GM03348 (cell line): ENCODE measurements at regions not wholly inside any gene's neighbourhood (a gene's known extent, or its start where the extent isn't known, plus 50 kb on each side); places are given as distances from the start of the nearest gene placed in this dataset.
A peak's percentile ranks its signal among the peaks of the same experiment; 100 is the strongest.
"Not testable (repeated sequence)": the region's sequence is repeated elsewhere in the genome, so short reads cannot be mapped to it uniquely, and the experiment has no call there.

Source experiments
- DNase-seq: peaks from one replicate; pipeline ENCODE4 v3.0.0; 2012; ENCODE audit warnings: low spot score

DNA sequence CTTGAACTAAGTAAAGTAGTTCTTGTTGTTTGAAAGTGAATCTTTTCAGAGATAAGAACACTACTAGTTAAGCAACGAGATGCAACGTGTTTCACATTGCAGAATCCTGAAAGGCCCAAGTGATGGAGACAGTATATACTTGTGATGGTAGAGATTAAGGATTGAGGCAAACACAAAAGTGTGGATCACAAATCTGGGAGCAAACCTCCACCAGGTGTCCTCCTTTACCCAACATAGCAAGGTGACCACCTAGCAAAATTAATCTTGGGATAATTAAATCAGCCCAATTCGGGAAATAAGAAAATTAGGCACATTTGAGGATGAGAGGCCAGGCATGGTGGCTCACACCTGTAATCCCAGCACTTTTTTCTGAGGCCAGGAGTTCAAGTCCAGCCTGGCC, 563.9 kb downstream of the DACH1 start:
- no peak for DNase-seq

- no peak for DNase-seq
These were observed 566.4 kb downstream of the DACH1 start for GRCh38 chr13:71300602-71301001.

DNA sequence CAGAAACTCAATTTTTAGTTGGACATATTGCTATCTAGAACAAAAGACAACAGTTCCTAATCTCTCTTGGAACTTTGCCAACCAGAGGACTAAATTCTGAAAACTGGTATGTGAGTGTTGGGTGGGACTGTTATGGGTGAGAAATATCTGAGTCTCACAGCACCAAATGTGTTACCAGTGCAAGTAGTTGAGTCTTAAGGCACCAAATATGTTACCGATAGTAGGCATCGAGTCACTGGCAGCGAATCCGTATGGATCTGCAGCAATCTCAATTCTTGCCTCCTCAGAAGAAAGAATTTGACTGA, 575.2 kb downstream of the DACH1 start:
- DNase-seq = no peak

- DNase-seq = peak; percentile 2
These were observed 575.8 kb downstream of the DACH1 start for GRCh38 chr13:71290963-71291841.

GRCh38 chr13:71289980-71290379, 577.0 kb downstream of the DACH1 start:
- DNase-seq = not testable (repeated sequence)

GRCh38 chr13:71285700-71286099, 581.3 kb downstream of the DACH1 start:
- DNase-seq = no peak

GRCh38 chr13:71278512-71278911, 588.5 kb downstream of the DACH1 start:
- no peak for DNase-seq

DNA sequence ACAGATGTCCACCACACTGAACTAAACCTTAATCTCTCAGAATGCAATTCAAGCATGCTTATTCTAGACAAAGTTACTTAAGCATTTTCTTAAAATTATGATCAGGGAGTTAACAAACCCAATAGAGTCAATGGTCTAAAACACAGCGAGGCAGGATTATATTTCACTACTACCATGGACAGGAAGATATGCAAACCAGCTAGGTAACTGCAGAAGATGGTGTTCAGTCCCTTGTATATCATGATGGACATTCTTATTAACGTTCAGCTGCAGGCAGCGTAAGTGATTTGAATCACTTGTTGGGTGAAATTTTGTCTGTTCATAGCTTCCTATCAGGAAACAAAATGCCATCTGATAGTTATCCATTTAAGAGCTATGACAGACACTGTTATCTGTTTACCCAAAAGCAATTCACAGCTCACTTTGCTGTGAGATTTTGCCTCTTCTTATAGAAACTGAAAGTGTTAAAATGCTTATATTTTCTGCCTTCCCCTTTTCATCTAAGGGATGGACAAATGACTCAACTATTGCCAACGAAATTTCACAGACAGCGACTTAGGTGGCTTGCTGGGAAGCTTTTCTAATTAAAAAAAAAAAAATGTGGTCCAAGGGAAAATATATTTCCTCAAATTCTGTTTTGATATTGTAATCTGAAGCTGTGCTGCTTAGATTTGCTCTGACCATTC, 591.9 kb downstream of the DACH1 start:
- no peak for DNase-seq

- DNase-seq = no peak
These were observed 605.7 kb downstream of the DACH1 start for GRCh38 chr13:71261256-71261655.

GRCh38 chr13:71260246-71260645, 606.8 kb downstream of the DACH1 start:
- no peak for DNase-seq

DNA sequence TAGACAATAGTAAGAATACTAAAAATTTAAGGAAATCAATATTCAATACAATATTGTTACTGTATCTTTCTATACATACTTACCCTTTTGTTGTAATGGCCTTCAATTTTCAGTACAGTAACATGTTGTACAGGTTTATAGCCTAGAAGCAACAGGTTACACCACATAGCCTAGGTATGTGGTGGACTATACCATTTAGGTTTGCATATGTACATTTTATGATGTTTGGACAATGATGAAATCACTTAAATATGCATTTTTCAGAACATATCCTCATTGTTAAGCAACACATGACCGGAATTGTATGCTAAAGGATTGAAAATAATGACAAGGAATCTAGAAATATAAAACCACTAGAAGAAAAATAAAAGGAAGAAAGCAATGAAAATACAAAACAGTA, 611.4 kb downstream of the DACH1 start:
- no peak for DNase-seq

DNA sequence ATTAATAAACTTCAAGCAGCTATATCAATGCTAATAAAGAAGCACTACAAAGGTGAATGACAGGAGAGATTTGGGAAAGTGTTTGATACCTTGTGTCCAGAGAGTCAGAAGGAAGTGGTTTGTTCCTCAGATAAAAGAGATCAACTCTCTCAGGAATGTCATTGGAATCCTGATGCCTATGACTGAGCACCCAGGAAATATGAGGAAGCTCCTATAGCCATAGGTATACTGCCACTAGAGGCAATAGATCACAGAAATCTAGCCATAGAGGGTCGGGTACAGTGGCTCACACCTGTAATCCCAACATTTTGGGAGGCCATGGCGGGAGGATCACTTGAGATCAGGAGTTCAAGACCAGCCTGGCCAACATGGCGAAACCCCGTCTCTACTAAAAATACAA, 612.6 kb downstream of the DACH1 start:
- DNase-seq = no peak

- DNase-seq = no peak
These were observed 614.8 kb downstream of the DACH1 start for GRCh38 chr13:71252184-71252704.

DNA sequence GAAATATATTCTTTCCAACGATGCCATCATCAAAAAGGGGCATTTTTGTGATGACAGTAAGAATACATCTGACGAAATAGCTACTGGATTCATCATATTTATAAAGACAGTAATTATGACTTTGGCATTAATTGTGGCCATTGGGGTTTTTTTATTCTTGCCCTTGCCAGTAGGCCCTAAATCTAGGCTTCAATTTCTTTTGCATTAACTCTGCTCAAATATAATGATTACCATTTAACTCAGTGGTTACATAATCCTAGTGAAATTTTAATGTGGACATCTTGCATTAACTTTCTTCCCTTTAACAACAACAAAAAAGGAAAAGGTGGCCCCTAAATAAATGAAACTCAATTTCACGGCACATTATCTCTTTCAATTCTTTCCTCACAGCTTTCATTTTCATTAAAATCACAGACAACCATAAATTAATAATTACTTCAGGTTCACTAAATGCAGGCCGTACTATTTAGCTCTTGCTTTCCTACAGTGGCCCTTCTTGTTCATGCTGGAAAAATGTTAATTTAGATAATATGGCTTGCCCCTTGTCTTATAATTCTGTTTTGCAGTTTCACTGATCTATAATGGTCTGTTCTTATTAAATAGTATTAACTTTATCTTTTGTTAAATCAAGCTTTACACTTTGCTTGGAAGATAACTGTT, 615.6 kb downstream of the DACH1 start:
- DNase-seq = no peak

- DNase-seq = no peak
These were observed 618.0 kb downstream of the DACH1 start for GRCh38 chr13:71249011-71249410.

DNA sequence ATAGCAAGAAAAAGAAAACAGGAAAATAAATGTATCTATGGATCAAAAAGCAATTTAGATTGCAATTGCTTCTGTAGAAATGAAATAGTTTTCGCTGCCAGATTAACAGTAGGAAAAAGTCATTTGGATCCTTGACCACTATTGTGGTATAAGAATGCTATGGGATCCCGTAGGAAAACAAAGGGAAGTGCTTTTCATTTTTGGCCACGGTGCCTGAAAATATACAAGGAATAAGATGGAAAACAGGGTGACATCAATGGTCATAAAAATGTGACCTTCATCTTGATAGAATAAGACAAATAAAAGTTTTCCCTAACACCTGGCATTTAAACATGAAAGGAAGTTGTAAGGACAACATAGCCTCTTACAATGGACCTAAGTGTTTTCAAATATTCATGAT, 622.8 kb downstream of the DACH1 start:
- no peak for DNase-seq

DNA sequence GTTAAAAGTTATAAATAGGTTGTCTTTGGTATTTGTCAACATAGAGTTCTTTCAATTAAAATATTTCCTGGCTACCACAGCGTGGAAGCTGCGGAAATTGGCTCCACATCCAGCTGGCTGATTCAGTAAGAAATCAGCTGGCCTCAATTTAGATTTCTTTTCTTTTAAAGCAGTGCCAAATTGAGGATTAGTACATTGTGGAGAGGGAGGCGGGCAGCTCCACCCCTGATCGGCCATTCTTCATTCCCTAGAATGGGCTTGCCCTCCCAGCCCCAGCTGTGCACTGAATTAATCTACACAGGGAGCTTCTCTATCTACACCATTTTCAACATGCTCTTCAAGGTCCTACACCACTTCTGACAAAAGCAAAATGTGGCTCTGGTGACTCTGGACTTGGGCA, 624.8 kb downstream of the DACH1 start:
- DNase-seq = no peak

GRCh38 chr13:71240911-71241310, 626.1 kb downstream of the DACH1 start:
- no peak for DNase-seq

DNA sequence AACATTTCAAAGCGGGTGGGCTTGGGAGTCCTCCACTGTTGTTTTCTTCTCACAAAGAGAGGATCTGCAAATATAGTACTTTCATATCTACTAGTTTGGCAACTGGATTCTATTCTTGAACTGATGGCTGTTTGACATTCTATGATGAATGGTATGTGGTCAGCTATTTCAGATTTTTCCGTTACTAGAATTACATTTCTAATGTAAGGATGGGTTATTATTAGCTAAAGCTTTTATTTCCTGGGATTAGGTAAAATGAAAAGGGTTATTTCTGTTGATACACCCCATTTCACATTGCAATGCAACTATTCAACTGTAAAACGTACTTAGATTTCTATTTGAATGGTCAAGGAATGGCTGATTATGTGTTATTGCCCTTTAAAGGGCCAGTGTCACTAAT, 629.7 kb downstream of the DACH1 start:
- DNase-seq = no peak

DNA sequence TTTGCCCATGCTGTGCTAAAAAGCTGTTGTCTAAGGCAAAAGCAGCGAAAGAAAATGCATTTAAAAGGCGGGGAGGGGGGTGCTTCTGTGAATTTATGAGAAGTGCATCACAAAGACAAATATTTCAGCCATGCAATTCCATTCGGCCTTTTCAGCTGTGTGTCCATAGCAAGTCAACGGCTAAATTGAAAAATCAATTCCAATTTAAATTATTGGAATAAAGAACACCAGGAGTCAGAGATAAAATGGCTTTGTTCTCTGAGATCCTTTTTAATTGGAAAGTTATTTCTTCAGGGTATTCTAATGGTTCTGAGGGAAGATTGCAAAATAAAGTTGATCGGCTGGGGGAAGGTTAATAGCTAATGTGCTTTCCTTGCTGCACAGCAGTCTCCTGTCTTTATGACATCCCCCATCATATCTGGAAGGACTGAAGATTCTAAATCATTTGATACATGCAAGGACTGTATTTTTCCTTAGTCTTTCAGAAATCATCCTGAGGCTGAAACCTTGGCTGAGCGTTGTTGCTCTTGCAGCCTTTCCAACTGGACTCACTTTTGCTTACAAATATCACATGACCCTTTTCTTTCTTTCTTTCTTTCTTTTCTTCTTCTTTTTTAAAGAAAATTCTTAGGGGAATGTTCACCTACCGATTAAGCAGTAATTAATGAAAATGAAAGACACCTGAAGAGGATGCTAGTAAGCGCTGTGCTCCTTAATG, 647.1 kb downstream of the DACH1 start:
- no peak for DNase-seq

GRCh38 chr13:71218960-71219359, 648.0 kb downstream of the DACH1 start:
- no peak for DNase-seq

- no peak for DNase-seq
These were observed 649.2 kb downstream of the DACH1 start for GRCh38 chr13:71217827-71218226.
